ENCODE measurements at regions not wholly inside any gene's neighbourhood (a gene's known extent, or its start where the extent isn't known, plus 50 kb on each side); places are given as distances from the start of the nearest gene placed in this dataset.

DNA sequence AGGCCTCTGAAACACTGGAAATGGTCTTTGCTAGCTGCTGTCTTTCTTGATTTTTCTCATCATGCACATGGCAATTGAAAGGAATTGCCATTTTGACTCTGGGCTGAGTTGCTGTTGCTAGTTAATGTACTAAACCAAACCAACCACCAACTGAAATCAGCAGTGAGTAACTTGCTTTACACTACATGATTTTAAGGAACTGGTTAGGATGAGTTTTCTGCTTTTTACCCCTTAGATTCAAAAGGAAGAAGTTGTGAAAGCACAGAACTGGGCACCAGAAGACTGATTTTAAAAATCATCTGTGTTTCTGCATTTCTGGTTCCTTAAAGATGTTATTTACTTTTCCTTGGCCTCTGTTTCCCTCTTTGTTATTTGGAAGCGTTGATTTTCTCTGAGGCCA, 361.9 kb downstream of the HLX start:
- Histone ChIP-seq H3K36me3 (no peaks in the 10 kb centered on the region), H3K27ac (no peak overlapping the region), H3K4me1 (no peaks in the 10 kb centered on the region), H3K4me3 (no peak overlapping the region), H3K9me3 (no peaks in the 10 kb centered on the region), H3K27me3 (no peaks in the 10 kb centered on the region)
- no peak for DNase-seq
- no peak for TF ChIP-seq POLR2A (IDR thresholded peaks at IDR 0.05)
- TF ChIP-seq, protein P1, sequence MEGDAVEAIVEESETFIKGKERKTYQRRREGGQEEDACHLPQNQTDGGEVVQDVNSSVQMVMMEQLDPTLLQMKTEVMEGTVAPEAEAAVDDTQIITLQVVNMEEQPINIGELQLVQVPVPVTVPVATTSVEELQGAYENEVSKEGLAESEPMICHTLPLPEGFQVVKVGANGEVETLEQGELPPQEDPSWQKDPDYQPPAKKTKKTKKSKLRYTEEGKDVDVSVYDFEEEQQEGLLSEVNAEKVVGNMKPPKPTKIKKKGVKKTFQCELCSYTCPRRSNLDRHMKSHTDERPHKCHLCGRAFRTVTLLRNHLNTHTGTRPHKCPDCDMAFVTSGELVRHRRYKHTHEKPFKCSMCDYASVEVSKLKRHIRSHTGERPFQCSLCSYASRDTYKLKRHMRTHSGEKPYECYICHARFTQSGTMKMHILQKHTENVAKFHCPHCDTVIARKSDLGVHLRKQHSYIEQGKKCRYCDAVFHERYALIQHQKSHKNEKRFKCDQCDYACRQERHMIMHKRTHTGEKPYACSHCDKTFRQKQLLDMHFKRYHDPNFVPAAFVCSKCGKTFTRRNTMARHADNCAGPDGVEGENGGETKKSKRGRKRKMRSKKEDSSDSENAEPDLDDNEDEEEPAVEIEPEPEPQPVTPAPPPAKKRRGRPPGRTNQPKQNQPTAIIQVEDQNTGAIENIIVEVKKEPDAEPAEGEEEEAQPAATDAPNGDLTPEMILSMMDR (IDR thresholded peaks at IDR 0.05) = no peak

DNA sequence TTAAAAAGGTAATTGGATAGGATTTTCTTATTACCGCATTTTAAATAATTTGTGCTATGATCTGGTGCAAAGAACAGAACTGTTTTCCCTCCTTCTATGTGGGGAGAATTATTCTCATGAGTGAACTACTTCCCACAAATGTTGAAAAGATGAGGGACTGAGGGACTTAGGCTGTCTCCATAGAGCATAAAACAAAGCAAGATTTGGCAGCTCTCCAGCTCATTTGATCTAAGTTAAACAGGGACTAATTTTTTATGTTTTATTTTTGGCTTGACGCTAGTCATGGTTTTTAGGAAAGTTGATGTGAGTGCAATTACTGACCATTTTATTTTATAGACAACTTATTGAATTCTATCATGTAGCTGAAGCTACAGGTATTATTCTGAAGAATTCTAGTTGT, 362.3 kb downstream of the HLX start:
- H3K4me1 ChIP-seq = no peaks in the 10 kb centered on the region
- no peaks in the 10 kb centered on the region for H3K9me3 ChIP-seq
- H3K36me3 ChIP-seq = no peaks in the 10 kb centered on the region
- no peak for DNase-seq
- no peak overlapping the region for H3K27ac ChIP-seq
- H3K27me3 ChIP-seq = no peaks in the 10 kb centered on the region
- no peak for TF ChIP-seq POLR2A (IDR thresholded peaks at IDR 0.05)
- TF ChIP-seq, protein P1 (IDR thresholded peaks at IDR 0.05) = no peak
- H3K4me3 ChIP-seq = no peak overlapping the region

DNA sequence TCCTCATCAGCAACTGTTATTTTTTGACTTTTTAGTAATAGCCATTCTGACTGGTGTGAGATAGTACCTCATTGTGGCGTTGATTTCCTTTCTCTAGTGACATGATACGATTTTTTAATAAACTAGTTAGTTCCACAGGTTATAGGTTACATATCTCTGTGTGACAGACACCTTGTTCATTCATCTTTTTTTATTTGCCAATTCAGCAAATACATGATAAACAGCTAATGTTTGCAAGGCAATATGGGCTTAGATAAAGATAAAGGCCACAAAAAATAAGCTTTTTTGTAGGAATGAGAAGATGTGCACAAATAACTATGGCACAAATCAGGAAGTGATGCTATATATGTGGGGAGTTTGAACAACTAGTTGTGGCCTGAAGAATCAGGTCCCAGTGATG, 366.8 kb downstream of the HLX start:
- Histone ChIP-seq H3K4me3 (no peak overlapping the region), H3K27me3 (no peaks in the 10 kb centered on the region), H3K36me3 (no peaks in the 10 kb centered on the region), H3K27ac (no peak overlapping the region), H3K9me3 (no peaks in the 10 kb centered on the region), H3K4me1 (no peaks in the 10 kb centered on the region)
- DNase-seq = no peak
- TF ChIP-seq POLR2A (IDR thresholded peaks at IDR 0.05) = no peak
- TF ChIP-seq, protein P1 (IDR thresholded peaks at IDR 0.05) = no peak

DNA sequence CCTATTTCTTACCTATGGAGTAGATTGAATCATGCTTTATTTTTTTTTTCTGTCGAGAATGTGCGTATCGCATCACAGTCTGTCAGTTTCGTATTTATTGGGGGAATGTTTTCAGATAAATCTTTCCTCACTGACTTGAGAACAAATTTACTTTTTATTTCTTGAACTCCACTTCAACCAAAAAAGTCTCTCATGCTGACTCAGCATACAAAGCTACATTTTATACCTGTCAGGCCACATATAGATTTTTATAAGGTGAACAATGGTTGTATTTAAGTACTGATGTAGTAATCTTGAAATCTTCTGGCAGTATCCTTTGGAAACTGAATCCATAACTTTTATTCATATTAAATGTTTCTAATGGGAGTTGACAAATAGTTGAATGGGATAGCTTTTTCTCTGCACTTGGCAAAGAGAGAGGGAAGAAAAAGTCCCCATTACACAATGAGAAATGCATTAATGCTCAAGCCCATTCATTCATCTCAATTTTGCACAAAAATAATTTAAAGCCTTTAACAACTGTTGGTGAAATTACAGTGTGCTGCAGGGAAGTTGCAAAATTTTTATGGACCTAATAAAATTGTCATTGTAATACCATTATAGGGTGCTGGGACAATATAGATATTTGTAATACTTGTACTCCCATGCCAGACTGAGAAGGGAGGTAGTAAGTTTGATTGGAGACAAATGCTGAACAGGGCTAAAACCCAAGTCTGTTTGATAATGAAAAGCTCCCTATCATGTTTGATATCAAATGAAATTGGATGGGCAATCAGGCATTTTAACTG, 367.6 kb downstream of the HLX start:
- Histone ChIP-seq H3K4me3 (no peak overlapping the region), H3K36me3 (no peaks in the 10 kb centered on the region), H3K4me1 (no peaks in the 10 kb centered on the region), H3K27ac (no peak overlapping the region), H3K9me3 (no peaks in the 10 kb centered on the region), H3K27me3 (no peaks in the 10 kb centered on the region)
- no peak for TF ChIP-seq POLR2A (IDR thresholded peaks at IDR 0.05)
- TF ChIP-seq, protein P1 (IDR thresholded peaks at IDR 0.05) = no peak
- no peak for DNase-seq

DNA sequence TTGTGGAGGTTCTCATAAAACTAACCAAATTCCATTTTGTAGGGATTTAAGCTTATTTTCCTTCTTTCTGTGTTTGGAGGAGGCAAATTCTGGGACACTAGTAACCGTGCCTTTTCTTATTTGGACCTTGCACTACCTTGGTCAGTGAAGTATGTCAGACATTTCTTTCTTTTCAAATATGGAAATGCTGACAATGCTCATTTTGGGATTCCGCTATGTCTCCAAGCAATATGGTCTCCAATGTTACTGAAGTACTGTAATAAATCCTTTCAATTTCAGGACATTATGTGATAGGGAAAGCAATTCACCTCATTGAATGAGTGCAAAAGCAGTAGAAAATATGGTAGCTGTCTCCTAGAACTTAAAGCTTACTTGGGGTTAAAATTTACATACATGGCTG, 372.3 kb downstream of the HLX start:
- TF ChIP-seq, protein P1 (IDR thresholded peaks at IDR 0.05) = no peak
- no peaks in the 10 kb centered on the region for H3K36me3 ChIP-seq
- no peaks in the 10 kb centered on the region for H3K4me1 ChIP-seq
- no peak overlapping the region for H3K4me3 ChIP-seq
- DNase-seq = no peak
- H3K27ac ChIP-seq = no peak overlapping the region
- no peaks in the 10 kb centered on the region for H3K27me3 ChIP-seq
- H3K9me3 ChIP-seq = no peaks in the 10 kb centered on the region

DNA sequence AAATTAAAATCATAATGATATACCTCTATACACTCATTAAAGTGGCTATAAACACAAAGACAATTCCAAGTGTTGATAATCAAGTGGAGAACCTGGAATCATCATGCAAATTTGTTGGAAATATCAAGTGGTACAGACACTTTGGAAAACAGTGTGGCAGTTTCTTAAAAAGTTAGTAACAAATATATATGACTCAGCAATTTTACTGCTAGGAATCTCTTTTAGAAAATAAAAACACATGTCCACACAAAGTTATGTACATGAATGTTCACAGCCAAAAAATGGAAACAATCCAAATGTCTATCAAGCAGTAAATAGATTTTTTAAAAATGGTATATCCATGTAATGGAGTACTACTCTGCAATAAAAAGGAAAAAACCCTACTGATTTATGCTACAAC, 375.6 kb downstream of the HLX start:
- Histone ChIP-seq H3K4me1 (no peaks in the 10 kb centered on the region), H3K9me3 (no peaks in the 10 kb centered on the region), H3K36me3 (no peaks in the 10 kb centered on the region), H3K4me3 (no peak overlapping the region), H3K27me3 (no peaks in the 10 kb centered on the region), H3K27ac (no peak overlapping the region)
- no peak for DNase-seq
- TF ChIP-seq, protein P1 (IDR thresholded peaks at IDR 0.05) = no peak
- TF ChIP-seq POLR2A (IDR thresholded peaks at IDR 0.05) = no peak

Measured in Peyer's patch (tissue), 4 donors.